ENCODE measurements at regions not wholly inside any gene's neighbourhood (a gene's known extent, or its start where the extent isn't known, plus 50 kb on each side); places are given as distances from the start of the nearest gene placed in this dataset.

DNA sequence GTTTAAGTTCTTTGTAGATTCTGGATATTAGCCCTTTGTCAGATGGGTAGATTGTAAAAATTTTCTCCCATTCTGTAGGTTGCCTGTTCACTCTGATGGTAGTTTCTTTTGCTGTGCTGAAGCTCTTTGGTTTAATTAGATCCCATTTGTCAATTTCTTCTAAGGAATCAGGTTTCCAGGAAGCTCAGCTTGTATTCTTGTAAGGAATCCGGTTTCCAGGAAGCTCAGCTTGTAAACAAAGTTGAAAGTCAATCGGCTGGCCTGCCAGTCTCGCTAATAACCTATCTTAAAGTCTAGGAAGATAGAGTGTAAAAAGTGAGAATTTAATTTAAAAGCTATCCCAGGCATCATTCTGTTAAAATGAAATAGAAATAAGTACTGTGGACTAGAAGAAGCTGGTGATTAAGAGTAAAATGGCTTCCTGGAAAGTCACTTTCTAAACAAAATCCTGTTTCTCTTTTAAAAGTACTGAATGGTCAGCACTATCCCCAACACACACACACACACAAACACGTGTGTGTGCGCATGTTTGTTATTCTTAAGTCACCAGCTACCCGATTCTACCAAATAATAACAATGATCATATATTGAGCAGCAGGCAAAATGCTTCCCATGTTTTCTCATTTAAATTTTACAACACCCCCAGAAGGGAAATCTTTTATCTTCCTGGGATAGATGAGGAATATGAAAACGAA, 171.7 kb downstream of the PAPSS1 start:
- Histone ChIP-seq H3K27ac (ENCODE audit: low read depth in 2 of 2, low read length in 2 of 2) (no peak overlapping the region), H3K9me3 (ENCODE audit: control insufficient read depth in 2 of 3, insufficient read depth in 1 of 3, low read length in 3 of 3) (no peaks in the 10 kb centered on the region), H3K27me3 (ENCODE audit: control insufficient read depth, insufficient read depth, low read length) (no peaks in the 10 kb centered on the region), H3K9ac (ENCODE audit: low read length in 3 of 3) (no peak overlapping the region), H3K36me3 (ENCODE audit: control insufficient read depth in 2 of 3, insufficient read depth in 3 of 3, low read length in 3 of 3) (no peaks in the 10 kb centered on the region), H3K4me1 (ENCODE audit: control insufficient read depth in 2 of 3, insufficient read depth in 2 of 3, low read depth in 1 of 3, low read length in 3 of 3) (no peaks in the 10 kb centered on the region), H3K4me3 (ENCODE audit: low read length in 3 of 3) (no peak overlapping the region)
- FAIRE-seq (no peak), DNase-seq (peak in 3 of 5 donors; percentile 38 to 72 (median 72))
- TF ChIP-seq, protein P1, sequence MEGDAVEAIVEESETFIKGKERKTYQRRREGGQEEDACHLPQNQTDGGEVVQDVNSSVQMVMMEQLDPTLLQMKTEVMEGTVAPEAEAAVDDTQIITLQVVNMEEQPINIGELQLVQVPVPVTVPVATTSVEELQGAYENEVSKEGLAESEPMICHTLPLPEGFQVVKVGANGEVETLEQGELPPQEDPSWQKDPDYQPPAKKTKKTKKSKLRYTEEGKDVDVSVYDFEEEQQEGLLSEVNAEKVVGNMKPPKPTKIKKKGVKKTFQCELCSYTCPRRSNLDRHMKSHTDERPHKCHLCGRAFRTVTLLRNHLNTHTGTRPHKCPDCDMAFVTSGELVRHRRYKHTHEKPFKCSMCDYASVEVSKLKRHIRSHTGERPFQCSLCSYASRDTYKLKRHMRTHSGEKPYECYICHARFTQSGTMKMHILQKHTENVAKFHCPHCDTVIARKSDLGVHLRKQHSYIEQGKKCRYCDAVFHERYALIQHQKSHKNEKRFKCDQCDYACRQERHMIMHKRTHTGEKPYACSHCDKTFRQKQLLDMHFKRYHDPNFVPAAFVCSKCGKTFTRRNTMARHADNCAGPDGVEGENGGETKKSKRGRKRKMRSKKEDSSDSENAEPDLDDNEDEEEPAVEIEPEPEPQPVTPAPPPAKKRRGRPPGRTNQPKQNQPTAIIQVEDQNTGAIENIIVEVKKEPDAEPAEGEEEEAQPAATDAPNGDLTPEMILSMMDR (IDR thresholded peaks at IDR 0.05; ENCODE audit: borderline replicate concordance, extremely low read depth, insufficient read depth) = no peak
- intact Hi-C loops (cut with DNase I) = no loop called here

DNA sequence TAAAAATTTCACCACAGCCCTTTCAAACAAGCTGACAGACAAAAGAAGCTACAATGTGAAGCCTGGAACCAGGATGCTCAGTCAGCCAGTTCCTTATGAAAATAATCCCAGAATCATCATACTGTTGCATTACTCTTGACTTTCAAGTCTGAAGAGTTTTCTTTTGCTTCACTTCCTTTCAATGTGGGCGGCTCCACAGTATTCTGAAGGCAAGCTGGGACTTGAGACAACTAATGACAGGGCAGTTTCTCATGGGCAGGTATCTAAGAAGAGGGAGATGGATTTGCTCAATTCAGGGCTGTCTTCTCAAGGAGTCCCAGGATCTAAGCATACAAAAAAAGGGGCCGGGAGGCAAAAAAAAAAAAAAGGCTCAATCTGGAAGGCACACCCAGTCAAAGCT, 173.4 kb downstream of the PAPSS1 start:
- Histone ChIP-seq H3K36me3 (ENCODE audit: control insufficient read depth in 2 of 3, insufficient read depth in 3 of 3, low read length in 3 of 3) (no peaks in the 10 kb centered on the region), H3K27ac (ENCODE audit: low read depth in 2 of 2, low read length in 2 of 2) (no peak overlapping the region), H3K4me3 (ENCODE audit: low read length in 3 of 3) (no peak overlapping the region), H3K4me1 (ENCODE audit: control insufficient read depth in 2 of 3, insufficient read depth in 2 of 3, low read depth in 1 of 3, low read length in 3 of 3) (no peaks in the 10 kb centered on the region), H3K9ac (ENCODE audit: low read length in 3 of 3) (no peak overlapping the region), H3K9me3 (ENCODE audit: control insufficient read depth in 2 of 3, insufficient read depth in 1 of 3, low read length in 3 of 3) (no peaks in the 10 kb centered on the region), H3K27me3 (ENCODE audit: control insufficient read depth, insufficient read depth, low read length) (no peaks in the 10 kb centered on the region)
- FAIRE-seq (no peak), DNase-seq (no peak)
- intact Hi-C loops (cut with DNase I) = no loop called here
- TF ChIP-seq, protein P1 (IDR thresholded peaks at IDR 0.05; ENCODE audit: borderline replicate concordance, extremely low read depth, insufficient read depth) = no peak

DNA sequence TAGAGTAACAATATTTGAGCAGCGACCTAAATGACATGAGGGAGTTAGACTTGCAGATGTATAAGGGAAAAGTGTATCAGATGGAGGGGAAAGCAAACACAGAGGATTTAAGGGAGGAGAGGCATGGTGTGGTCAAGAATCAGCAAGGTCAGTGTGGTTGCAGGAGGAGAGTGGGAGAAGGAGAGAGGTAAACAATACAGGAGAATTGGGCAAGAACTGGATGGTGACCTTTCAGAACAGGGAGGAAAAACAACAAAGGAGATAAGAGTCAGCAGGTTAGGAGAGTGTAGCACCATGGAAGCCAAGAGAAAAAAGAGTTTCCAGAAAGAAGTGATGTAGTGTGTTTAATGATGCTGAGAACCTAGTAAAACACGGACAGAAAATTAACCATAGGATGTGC, 178.5 kb downstream of the PAPSS1 start:
- H3K9me3 ChIP-seq (ENCODE audit: control insufficient read depth in 2 of 3, insufficient read depth in 1 of 3, low read length in 3 of 3) = no peaks in the 10 kb centered on the region
- H3K27ac ChIP-seq (ENCODE audit: low read depth in 2 of 2, low read length in 2 of 2) = no peak overlapping the region
- DNase-seq (no peak), FAIRE-seq (no peak)
- TF ChIP-seq, protein P1 (IDR thresholded peaks at IDR 0.05; ENCODE audit: borderline replicate concordance, extremely low read depth, insufficient read depth) = no peak
- H3K4me1 ChIP-seq (ENCODE audit: control insufficient read depth in 2 of 3, insufficient read depth in 2 of 3, low read depth in 1 of 3, low read length in 3 of 3) = no peaks in the 10 kb centered on the region
- intact Hi-C loops (cut with DNase I) = no loop called here
- no peak overlapping the region for H3K4me3 ChIP-seq (ENCODE audit: low read length in 3 of 3)
- H3K9ac ChIP-seq (ENCODE audit: low read length in 3 of 3) = no peak overlapping the region
- H3K36me3 ChIP-seq (ENCODE audit: control insufficient read depth in 2 of 3, insufficient read depth in 3 of 3, low read length in 3 of 3) = no peaks in the 10 kb centered on the region
- no peaks in the 10 kb centered on the region for H3K27me3 ChIP-seq (ENCODE audit: control insufficient read depth, insufficient read depth, low read length)

DNA sequence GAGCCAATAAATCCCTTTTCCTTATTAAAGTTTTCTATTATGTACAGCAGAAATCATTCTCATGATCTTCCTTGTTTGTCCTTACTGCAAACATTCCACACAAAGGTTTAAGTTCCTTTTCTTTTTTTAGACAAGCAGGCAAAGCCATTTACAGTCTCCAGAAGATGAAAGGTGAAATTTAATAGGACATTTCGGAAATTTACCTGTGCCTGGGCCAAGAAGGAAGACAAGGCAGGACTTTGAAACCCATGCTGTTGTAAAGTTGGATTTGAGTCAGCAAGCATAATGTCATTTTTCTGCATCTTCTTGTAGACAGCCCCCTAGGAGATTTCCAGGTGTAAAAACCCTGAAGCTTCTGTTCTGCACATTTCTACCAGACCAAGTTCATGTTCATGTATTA, 188.1 kb downstream of the PAPSS1 start:
- Histone ChIP-seq H3K4me3 (ENCODE audit: low read length in 3 of 3) (no peak overlapping the region), H3K4me1 (ENCODE audit: control insufficient read depth in 2 of 3, insufficient read depth in 2 of 3, low read depth in 1 of 3, low read length in 3 of 3) (no peaks in the 10 kb centered on the region), H3K27me3 (ENCODE audit: control insufficient read depth, insufficient read depth, low read length) (no peaks in the 10 kb centered on the region), H3K9me3 (ENCODE audit: control insufficient read depth in 2 of 3, insufficient read depth in 1 of 3, low read length in 3 of 3) (no peaks in the 10 kb centered on the region), H3K9ac (ENCODE audit: low read length in 3 of 3) (no peak overlapping the region), H3K36me3 (ENCODE audit: control insufficient read depth in 2 of 3, insufficient read depth in 3 of 3, low read length in 3 of 3) (no peaks in the 10 kb centered on the region), H3K27ac (ENCODE audit: low read depth in 2 of 2, low read length in 2 of 2) (no peak overlapping the region)
- DNase-seq = no peak
- FAIRE-seq = no peak
- TF ChIP-seq, protein P1 (IDR thresholded peaks at IDR 0.05; ENCODE audit: borderline replicate concordance, extremely low read depth, insufficient read depth) = no peak
- intact Hi-C loops (cut with DNase I) = no loop called here

All from kidney (tissue), 13 donors.